Adipose tissue (tissue), 3 donors: ENCODE measurements at regions not wholly inside any gene's neighbourhood (a gene's known extent, or its start where the extent isn't known, plus 50 kb on each side); places are given as distances from the start of the nearest gene placed in this dataset.

Experiments used
- H3K27ac ChIP-seq: one replicate; pipeline ENCODE4 v1.5.1; 2013; ENCODE audit warnings: low read depth, low read length
- WGBS, 3 donors: extraction: QIAGEN DNeasy Blood & Tissue Kit; methylation state at CpG; one replicate each; pipeline ENCODE4 v1.1.7; 2013; 5-methylcytosine and 5-hydroxymethylcytosine counted together
- donor health status: healthy with polysubstance abuse.
- donor health status: Bipolar disorder and iron deficiency.
- donor health status: healthy.

GRCh38 chr16:62201911-62202310 lies 165.7 kb upstream of the CDH8 start:
- no peak overlapping the region for H3K27ac ChIP-seq
- 61 to 80% (median 70%) methylated on average over 8 of the region's 8 CpGs for WGBS, 3 donors

DNA sequence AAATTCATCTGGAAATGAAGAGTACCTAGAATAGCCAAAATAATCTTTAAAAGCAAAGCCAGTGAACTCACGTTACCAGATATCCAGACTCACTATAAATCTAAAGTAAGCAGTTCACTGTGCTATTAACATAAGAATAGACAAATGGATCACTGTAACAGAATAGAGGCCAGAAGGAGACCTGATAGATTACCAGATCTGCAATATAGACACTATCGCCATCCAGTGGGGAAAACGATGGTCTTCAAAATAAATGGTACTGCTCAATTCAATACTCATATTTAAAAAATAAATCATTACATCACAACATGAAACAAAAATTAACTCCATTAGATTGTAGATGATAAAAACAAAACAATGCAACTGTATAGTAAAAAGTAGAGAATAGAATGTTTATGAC lies 158.6 kb upstream of the CDH8 start:
- 40 to 56% (median 48%) methylated on average over 3 of the region's 3 CpGs for WGBS, 3 donors
- no peak overlapping the region for H3K27ac ChIP-seq

DNA sequence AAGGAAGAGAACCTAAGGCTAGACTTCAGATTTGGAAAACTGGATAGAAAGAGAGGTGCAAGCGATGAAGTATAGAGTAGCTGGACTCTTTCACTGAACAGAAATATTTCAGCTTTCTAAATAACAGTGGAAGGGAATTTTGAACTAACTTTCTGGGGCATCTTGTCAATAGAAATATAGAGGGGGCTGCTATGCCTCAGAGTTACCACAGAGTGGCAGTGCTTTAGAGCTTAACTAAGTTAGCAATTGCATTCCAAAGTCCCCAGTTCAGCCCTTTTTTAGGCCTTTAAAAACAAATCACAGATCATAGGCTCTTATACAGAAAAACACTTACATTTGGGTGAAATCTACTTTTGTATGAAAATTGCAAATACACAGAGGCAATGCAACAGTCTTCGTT lies 154.2 kb upstream of the CDH8 start:
- WGBS, 3 donors: 45 to 58% (median 56%) methylated on average over 2 of the region's 2 CpGs
- no peak overlapping the region for H3K27ac ChIP-seq

GRCh38 chr16:62177351-62178203 lies 141.3 kb upstream of the CDH8 start:
- 73 to 81% (median 79%) methylated on average over 11 of the region's 11 CpGs for WGBS, 3 donors
- H3K27ac ChIP-seq: no peak overlapping the region

GRCh38 chr16:62170642-62171041 lies 134.4 kb upstream of the CDH8 start:
- H3K27ac ChIP-seq: no peak overlapping the region
- 69 to 86% (median 77%) methylated on average over 2 of the region's 2 CpGs for WGBS, 3 donors

- H3K27ac ChIP-seq: no peak overlapping the region
- WGBS, 3 donors: 88 to 92% (median 92%) methylated on average over 1 of the region's 1 CpG
Observed at GRCh38 chr16:62167551-62167950, 131.3 kb upstream of the CDH8 start.

DNA sequence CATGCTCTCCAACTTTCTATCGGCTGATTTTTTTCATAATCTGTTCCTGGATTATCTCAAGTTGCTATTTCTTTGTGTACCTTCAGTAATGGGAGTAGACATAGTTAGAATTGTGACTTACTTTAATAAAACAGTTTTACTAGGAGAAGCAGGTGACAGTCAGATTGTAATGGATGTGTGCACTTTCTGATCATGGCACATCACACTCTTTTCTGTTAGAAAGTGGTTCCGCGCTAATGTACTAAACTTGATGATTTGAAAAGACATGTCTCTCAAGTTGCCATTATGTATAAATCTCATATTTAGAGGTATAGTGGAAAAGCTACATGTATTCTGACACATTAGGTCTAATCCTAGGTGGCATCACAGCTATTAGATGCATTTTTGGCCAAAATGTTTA lies 121.3 kb upstream of the CDH8 start:
- WGBS, 3 donors: 90 to 91% (median 91%) methylated on average over 3 of the region's 3 CpGs
- H3K27ac ChIP-seq: no peak overlapping the region

- WGBS, 3 donors: 75 to 84% (median 82%) methylated on average over 2 of the region's 2 CpGs
- no peak overlapping the region for H3K27ac ChIP-seq
Observed at GRCh38 chr16:62156971-62157370, 120.7 kb upstream of the CDH8 start.

DNA sequence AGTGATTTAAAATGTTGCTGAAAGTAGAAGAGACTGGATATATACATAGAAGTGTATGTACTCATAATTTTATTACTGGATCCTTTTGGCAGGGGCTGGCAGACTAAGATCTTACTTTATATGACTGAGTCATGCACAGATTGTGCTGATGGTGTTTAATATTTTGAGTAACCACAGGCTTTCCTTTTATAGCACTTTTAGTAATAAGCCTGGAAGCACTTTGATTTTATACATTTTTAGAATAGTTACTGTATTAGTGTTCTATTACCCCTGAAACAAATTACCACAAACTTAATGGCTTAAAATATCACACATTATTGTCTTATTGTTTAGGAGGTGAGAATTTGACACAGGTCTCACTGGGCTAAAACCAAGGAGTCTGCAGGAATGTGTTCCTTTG lies 113.4 kb upstream of the CDH8 start:
- H3K27ac ChIP-seq: no peak overlapping the region

GRCh38 chr16:62137996-62138395 lies 101.8 kb upstream of the CDH8 start:
- 56 to 71% (median 63%) methylated on average over 3 of the region's 3 CpGs for WGBS, 3 donors
- no peak overlapping the region for H3K27ac ChIP-seq

- no peak overlapping the region for H3K27ac ChIP-seq
- WGBS, 3 donors: 32 to 53% (median 49%) methylated on average over 2 of the region's 2 CpGs
Observed at GRCh38 chr16:62135911-62136310, 99.7 kb upstream of the CDH8 start.

- 63 to 85% (median 85%) methylated on average over 1 of the region's 1 CpG for WGBS, 3 donors
- H3K27ac ChIP-seq: no peak overlapping the region
Observed at GRCh38 chr16:62135446-62135845, 99.2 kb upstream of the CDH8 start.

DNA sequence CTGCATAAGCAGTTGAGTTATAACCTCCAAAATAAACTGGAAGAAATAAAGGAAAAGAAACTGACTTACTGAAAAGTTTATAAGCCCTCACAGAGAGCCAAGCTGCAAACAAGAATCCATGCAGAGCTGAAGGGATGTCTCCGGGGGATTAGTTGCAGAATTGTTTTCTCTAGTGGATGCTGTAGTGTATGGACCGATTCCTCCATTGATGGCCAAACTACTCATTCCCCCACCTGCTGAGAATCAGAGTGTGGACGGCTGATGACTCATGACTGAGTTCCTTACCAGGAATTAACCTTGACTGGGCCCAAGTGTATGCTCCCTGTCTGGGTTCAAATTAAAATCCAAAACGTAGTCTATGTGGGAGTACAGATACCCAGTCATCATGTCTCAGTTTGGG lies 93.9 kb upstream of the CDH8 start:
- WGBS, 3 donors: 60 to 71% (median 66%) methylated on average over 4 of the region's 4 CpGs
- no peak overlapping the region for H3K27ac ChIP-seq

DNA sequence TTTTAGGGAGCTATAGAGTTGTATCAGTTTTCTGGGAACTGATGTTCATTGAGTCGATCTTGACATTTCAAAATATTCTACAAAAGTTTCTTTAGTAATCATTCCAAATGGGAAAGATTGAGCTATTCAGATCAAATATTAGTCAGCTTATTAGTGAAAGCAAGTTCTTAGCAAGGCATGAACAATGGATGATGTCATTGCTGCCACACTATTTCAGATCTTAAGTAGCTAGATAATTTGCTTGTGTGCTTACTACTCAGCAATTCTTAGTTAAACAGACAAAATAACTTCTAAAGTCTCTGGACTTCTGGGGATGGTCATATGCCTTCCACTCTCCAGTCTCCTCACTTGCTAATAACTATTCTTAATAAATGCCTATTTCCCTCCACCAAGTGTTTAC lies 69.0 kb upstream of the CDH8 start:
- H3K27ac ChIP-seq: no peak overlapping the region
- WGBS, 3 donors: 75 to 94% (median 88%) methylated on average over 1 of the region's 1 CpG

GRCh38 chr16:62102588-62102987 lies 66.3 kb upstream of the CDH8 start:
- H3K27ac ChIP-seq: no peak overlapping the region
- WGBS, 3 donors: 87 to 96% (median 94%) methylated on average over 1 of the region's 1 CpG

GRCh38 chr16:62100651-62101050 lies 64.4 kb upstream of the CDH8 start:
- WGBS, 3 donors: 38 to 78% (median 47%) methylated on average over 2 of the region's 2 CpGs
- H3K27ac ChIP-seq: no peak overlapping the region

DNA sequence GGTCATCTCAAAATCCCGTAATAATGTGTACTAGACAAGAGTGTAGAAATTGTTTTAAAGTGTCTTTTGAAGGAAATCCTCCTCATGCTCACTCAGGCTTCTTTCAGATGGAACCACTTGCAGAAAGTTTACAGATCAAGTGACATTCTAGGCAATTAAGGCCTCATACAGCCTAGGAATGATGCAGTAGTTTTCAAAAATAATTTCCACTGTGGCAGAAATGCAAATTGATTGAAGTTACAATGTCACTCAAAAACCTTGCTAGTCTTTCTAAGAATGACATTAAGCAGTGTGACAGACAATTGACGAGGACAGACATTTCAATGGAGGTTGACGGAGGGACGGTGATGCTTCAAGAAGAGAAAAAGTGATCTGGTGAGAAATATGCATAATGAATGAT lies 53.5 kb upstream of the CDH8 start:
- WGBS, 3 donors: 78 to 93% (median 87%) methylated on average over 4 of the region's 4 CpGs

GRCh38 chr16:62088731-62089410 lies 52.6 kb upstream of the CDH8 start:
- WGBS, 3 donors: 63 to 70% (median 63%) methylated on average over 5 of the region's 5 CpGs

More for the DNA sequence above, 53.5 kb upstream of the CDH8 start:
- no peak overlapping the region for H3K27ac ChIP-seq

More at GRCh38 chr16:62088731-62089410, 52.6 kb upstream of the CDH8 start:
- no peak overlapping the region for H3K27ac ChIP-seq
